Occipital lobe (tissue), 1 donor: ENCODE measurements at regions not wholly inside any gene's neighbourhood (a gene's known extent, or its start where the extent isn't known, plus 50 kb on each side); places are given as distances from the start of the nearest gene placed in this dataset.

Source experiments
- DNase-seq: peaks from one replicate; lab custom pipeline; 2025; lab: John Stamatoyannopoulos, UW

- DNase-seq = no peak
Observed at GRCh38 chr10:3914733-3915132, 129.7 kb upstream of the KLF6 start.

GRCh38 chr10:3911713-3912442 is 126.9 kb upstream of the KLF6 start:
- DNase-seq = no peak

GRCh38 chr10:3911241-3911640 is 126.2 kb upstream of the KLF6 start:
- DNase-seq = no peak

GRCh38 chr10:3909339-3909738 is 124.3 kb upstream of the KLF6 start:
- DNase-seq = no peak

GRCh38 chr10:3908183-3908582 is 123.2 kb upstream of the KLF6 start:
- no peak for DNase-seq

- DNase-seq = no peak
Observed at GRCh38 chr10:3907514-3907913, 122.5 kb upstream of the KLF6 start.

GRCh38 chr10:3906511-3907111 is 121.6 kb upstream of the KLF6 start:
- no peak for DNase-seq

- no peak for DNase-seq
Observed at GRCh38 chr10:3904419-3904960, 119.5 kb upstream of the KLF6 start.

GRCh38 chr10:3902809-3903410 is 117.9 kb upstream of the KLF6 start:
- no peak for DNase-seq

- no peak for DNase-seq
Observed at GRCh38 chr10:3902054-3902808, 117.2 kb upstream of the KLF6 start.

GRCh38 chr10:3901370-3901769 is 116.4 kb upstream of the KLF6 start:
- DNase-seq = no peak

GRCh38 chr10:3900391-3900790 is 115.4 kb upstream of the KLF6 start:
- DNase-seq = no peak

- no peak for DNase-seq
Observed at GRCh38 chr10:3898821-3899220, 113.8 kb upstream of the KLF6 start.

- DNase-seq = no peak
Observed at GRCh38 chr10:3897156-3897555, 112.1 kb upstream of the KLF6 start.

GRCh38 chr10:3896161-3896560 is 111.2 kb upstream of the KLF6 start:
- DNase-seq = no peak

GRCh38 chr10:3895045-3895631 is 110.1 kb upstream of the KLF6 start:
- DNase-seq = no peak

- DNase-seq = no peak
Observed at GRCh38 chr10:3893901-3894563, 109.0 kb upstream of the KLF6 start.

- no peak for DNase-seq
Observed at GRCh38 chr10:3892440-3893425, 107.7 kb upstream of the KLF6 start.

- no peak for DNase-seq
Observed at GRCh38 chr10:3891396-3891795, 106.4 kb upstream of the KLF6 start.
